Activated CD8-positive, alpha-beta memory T cell treated with anti-CD3 and anti-CD28 coated beads, Interleukin-2, amount 10 ng/mL, durations not matched to agents 7 days and 5 days (primary cell): ENCODE measurements at regions not wholly inside any gene's neighbourhood (a gene's known extent, or its start where the extent isn't known, plus 50 kb on each side); places are given as distances from the start of the nearest gene placed in this dataset.
"Not testable (repeated sequence)": the region's sequence is repeated elsewhere in the genome, so short reads cannot be mapped to it uniquely, and the experiment has no call there.

Experiments used
- ATAC-seq: fragments of 150-1000 bp; cut with Tn5 transposase; one replicate; pipeline ENCODE4 v1.10.0; 2021; ENCODE audit warnings: moderate library complexity
- CTCF ChIA-PET: fragments of 350-600 bp; sonication (Branson Sonifier 250); formaldehyde crosslinking; loops from one replicate; lab custom pipeline; 2021; ENCODE audit warnings: antibody characterized with exemption; lab: Charles Lee
- DNase-seq: peaks from one replicate; pipeline ENCODE4 v3.0.0-alpha.2; 2020
- H3K27ac Mint-ChIP-seq: one replicate; pipeline ENCODE4 v1.8.0; 2021; ENCODE audit warnings: mild to moderate bottlenecking, mixed read lengths
- H3K27me3 Mint-ChIP-seq: one replicate; pipeline ENCODE4 v1.8.0; 2021; ENCODE audit warnings: mixed read lengths
- H3K36me3 Mint-ChIP-seq: one replicate; pipeline ENCODE4 v1.8.0; 2021; ENCODE audit warnings: mild to moderate bottlenecking, mixed read lengths
- H3K4me1 Mint-ChIP-seq: one replicate; pipeline ENCODE4 v1.8.0; 2021; ENCODE audit warnings: mixed read lengths
- H3K4me3 Mint-ChIP-seq: one replicate; pipeline ENCODE4 v1.8.0; 2021; ENCODE audit warnings: mild to moderate bottlenecking, moderate library complexity, mixed read lengths
- H3K9me3 Mint-ChIP-seq: one replicate; pipeline ENCODE4 v1.8.0; 2022; ENCODE audit warnings: low read depth, mixed read lengths

- ATAC-seq, result no peak
These were observed 135.9 kb downstream of the ITGB8 start for GRCh38 chr7:20466543-20467021.

GRCh38 chr7:20470082-20470481 is 139.4 kb downstream of the ITGB8 start:
- H3K27ac Mint-ChIP-seq, result no peak overlapping the region
- DNase-seq (no peak), ATAC-seq (no peak)
- CTCF ChIA-PET, result no interaction called here
- H3K9me3 Mint-ChIP-seq, result no peaks in the 10 kb centered on the region
- H3K4me1 Mint-ChIP-seq, result no peaks in the 10 kb centered on the region
- H3K27me3 Mint-ChIP-seq, result no peaks in the 10 kb centered on the region
- H3K4me3 Mint-ChIP-seq, result no peak overlapping the region
- H3K36me3 Mint-ChIP-seq, result no peaks in the 10 kb centered on the region

More at GRCh38 chr7:20466543-20467021, 135.9 kb downstream of the ITGB8 start:
- H3K27ac Mint-ChIP-seq, result no peak overlapping the region
- H3K36me3 Mint-ChIP-seq, result no peaks in the 10 kb centered on the region
- no peaks in the 10 kb centered on the region for H3K27me3 Mint-ChIP-seq
- H3K4me3 Mint-ChIP-seq, result no peak overlapping the region
- CTCF ChIA-PET, result no interaction called here
- DNase-seq, result no peak
- no peaks in the 10 kb centered on the region for H3K4me1 Mint-ChIP-seq
- no peaks in the 10 kb centered on the region for H3K9me3 Mint-ChIP-seq

GRCh38 chr7:20470726-20471125 is 140.0 kb downstream of the ITGB8 start:
- Mint-ChIP-seq H3K9me3 (no peaks in the 10 kb centered on the region), H3K36me3 (no peaks in the 10 kb centered on the region), H3K4me3 (no peak overlapping the region), H3K27me3 (no peaks in the 10 kb centered on the region), H3K27ac (no peak overlapping the region), H3K4me1 (no peaks in the 10 kb centered on the region)
- CTCF ChIA-PET, result no interaction called here
- ATAC-seq (no peak), DNase-seq (no peak)

GRCh38 chr7:20474249-20474648 is 141.2 kb upstream of the ABCB5 start:
- no peaks in the 10 kb centered on the region for H3K36me3 Mint-ChIP-seq
- H3K9me3 Mint-ChIP-seq, result no peaks in the 10 kb centered on the region
- no peaks in the 10 kb centered on the region for H3K27me3 Mint-ChIP-seq
- ATAC-seq, result no peak
- CTCF ChIA-PET, result no interaction called here
- no peak for DNase-seq
- H3K27ac Mint-ChIP-seq, result no peak overlapping the region
- H3K4me1 Mint-ChIP-seq, result no peaks in the 10 kb centered on the region
- no peak overlapping the region for H3K4me3 Mint-ChIP-seq

- DNase-seq (no peak), ATAC-seq (no peak)
- H3K27me3 Mint-ChIP-seq, result no peaks in the 10 kb centered on the region
- CTCF ChIA-PET, result no interaction called here
- no peak overlapping the region for H3K4me3 Mint-ChIP-seq
- no peak overlapping the region for H3K27ac Mint-ChIP-seq
- peaks cover under 1% of the 10 kb centered on the region for H3K9me3 Mint-ChIP-seq
- no peaks in the 10 kb centered on the region for H3K4me1 Mint-ChIP-seq
- H3K36me3 Mint-ChIP-seq, result no peaks in the 10 kb centered on the region
These were observed 139.7 kb upstream of the ABCB5 start for GRCh38 chr7:20475756-20476155.

- Mint-ChIP-seq H3K27ac (no peak overlapping the region), H3K27me3 (no peaks in the 10 kb centered on the region), H3K4me3 (no peak overlapping the region)
These were observed 138.4 kb upstream of the ABCB5 start for GRCh38 chr7:20477067-20477466.

GRCh38 chr7:20479706-20480105 is 135.8 kb upstream of the ABCB5 start:
- Mint-ChIP-seq H3K9me3 (peaks cover 4% of the 10 kb centered on the region), H3K36me3 (no peaks in the 10 kb centered on the region), H3K4me3 (no peak overlapping the region), H3K27me3 (no peaks in the 10 kb centered on the region), H3K4me1 (no peaks in the 10 kb centered on the region), H3K27ac (no peak overlapping the region)
- no peak for DNase-seq
- CTCF ChIA-PET, result no interaction called here
- ATAC-seq, result no peak

More at GRCh38 chr7:20477067-20477466, 138.4 kb upstream of the ABCB5 start:
- ATAC-seq, result no peak
- CTCF ChIA-PET, result no interaction called here
- peaks cover 4% of the 10 kb centered on the region for H3K9me3 Mint-ChIP-seq
- H3K36me3 Mint-ChIP-seq, result no peaks in the 10 kb centered on the region
- DNase-seq, result no peak
- H3K4me1 Mint-ChIP-seq, result no peaks in the 10 kb centered on the region

GRCh38 chr7:20482071-20482470 is 133.4 kb upstream of the ABCB5 start:
- no peak overlapping the region for H3K4me3 Mint-ChIP-seq
- H3K27ac Mint-ChIP-seq, result no peak overlapping the region
- CTCF ChIA-PET, result no interaction called here

GRCh38 chr7:20484356-20484755 is 131.1 kb upstream of the ABCB5 start:
- Mint-ChIP-seq H3K9me3 (peaks cover 8% of the 10 kb centered on the region), H3K4me1 (no peaks in the 10 kb centered on the region), H3K27ac (no peak overlapping the region), H3K36me3 (no peaks in the 10 kb centered on the region), H3K4me3 (no peak overlapping the region), H3K27me3 (no peaks in the 10 kb centered on the region)
- DNase-seq (no peak), ATAC-seq (no peak)
- CTCF ChIA-PET, result no interaction called here

More at GRCh38 chr7:20482071-20482470, 133.4 kb upstream of the ABCB5 start:
- no peak for ATAC-seq
- peaks cover 8% of the 10 kb centered on the region for H3K9me3 Mint-ChIP-seq
- H3K27me3 Mint-ChIP-seq, result no peaks in the 10 kb centered on the region
- DNase-seq, result no peak
- H3K36me3 Mint-ChIP-seq, result no peaks in the 10 kb centered on the region
- no peaks in the 10 kb centered on the region for H3K4me1 Mint-ChIP-seq

- ATAC-seq, result no peak
- CTCF ChIA-PET, result no interaction called here
- Mint-ChIP-seq H3K27me3 (no peaks in the 10 kb centered on the region), H3K36me3 (no peaks in the 10 kb centered on the region), H3K4me1 (no peaks in the 10 kb centered on the region), H3K4me3 (no peak overlapping the region), H3K27ac (no peak overlapping the region), H3K9me3 (peaks cover 6% of the 10 kb centered on the region)
- no peak for DNase-seq
These were observed 126.6 kb upstream of the ABCB5 start for GRCh38 chr7:20488850-20489249.

GRCh38 chr7:20491284-20491683 is 124.2 kb upstream of the ABCB5 start:
- Mint-ChIP-seq H3K27me3 (no peaks in the 10 kb centered on the region), H3K9me3 (peaks cover 4% of the 10 kb centered on the region), H3K36me3 (no peaks in the 10 kb centered on the region), H3K4me1 (no peaks in the 10 kb centered on the region), H3K4me3 (no peak overlapping the region), H3K27ac (no peak overlapping the region)
- DNase-seq (no peak), ATAC-seq (no peak)
- CTCF ChIA-PET, result no interaction called here

GRCh38 chr7:20494566-20494965 is 120.9 kb upstream of the ABCB5 start:
- CTCF ChIA-PET, result no interaction called here
- ATAC-seq (no peak), DNase-seq (no peak)
- H3K4me1 Mint-ChIP-seq, result no peaks in the 10 kb centered on the region
- H3K27ac Mint-ChIP-seq, result no peak overlapping the region
- no peak overlapping the region for H3K4me3 Mint-ChIP-seq
- H3K36me3 Mint-ChIP-seq, result no peaks in the 10 kb centered on the region
- H3K27me3 Mint-ChIP-seq, result no peaks in the 10 kb centered on the region
- peaks cover 5% of the 10 kb centered on the region for H3K9me3 Mint-ChIP-seq

GRCh38 chr7:20501473-20501872 is 114.0 kb upstream of the ABCB5 start:
- CTCF ChIA-PET, H3K4me3 Mint-ChIP-seq, H3K27ac Mint-ChIP-seq, H3K4me1 Mint-ChIP-seq, DNase-seq, H3K36me3 Mint-ChIP-seq, H3K27me3 Mint-ChIP-seq, ATAC-seq: not testable (repeated sequence)
- peaks cover 13% of the 10 kb centered on the region for H3K9me3 Mint-ChIP-seq

- H3K27ac Mint-ChIP-seq, result no peak overlapping the region
- no peaks in the 10 kb centered on the region for H3K36me3 Mint-ChIP-seq
- H3K9me3 Mint-ChIP-seq, result peaks cover 11% of the 10 kb centered on the region
- H3K4me1 Mint-ChIP-seq, result no peaks in the 10 kb centered on the region
- H3K27me3 Mint-ChIP-seq, result no peaks in the 10 kb centered on the region
- ATAC-seq (no peak), DNase-seq (no peak)
- CTCF ChIA-PET, result no interaction called here
- no peak overlapping the region for H3K4me3 Mint-ChIP-seq
These were observed 112.1 kb upstream of the ABCB5 start for GRCh38 chr7:20503278-20503950.
